Breast epithelium (tissue), 4 donors: ENCODE measurements at regions not wholly inside any gene's neighbourhood (a gene's known extent, or its start where the extent isn't known, plus 50 kb on each side); places are given as distances from the start of the nearest gene placed in this dataset.

ENCODE experiments used
- DNase-seq, 2 donors: peaks; one replicate each; pipeline ENCODE4 v3.0.0-alpha.2; 2019; ENCODE audit warnings: low spot score in 2 of 2
- H3K27ac ChIP-seq, 2 donors: fragments of 200-600 bp; sonication (generic) in 1 of 2; one replicate each; pipeline ENCODE4 v1.5.1; 2016 to 2019; ENCODE audit warnings: mild to moderate bottlenecking in 1 of 2
- H3K27me3 ChIP-seq, 2 donors: fragments of 200-600 bp; sonication (generic) in 1 of 2; one replicate each; pipeline versions ENCODE4 v1.5.1 to v1.6.0; 2017 to 2019; ENCODE audit warnings: control low read depth in 1 of 2, mild to moderate bottlenecking in 1 of 2
- H3K36me3 ChIP-seq: fragments of 200-600 bp; one replicate; pipeline ENCODE4 v1.5.1; 2019
- H3K4me1 ChIP-seq, 2 donors: fragments of 200-600 bp; sonication (generic); one replicate each; pipeline ENCODE4 v1.5.1; 2016 to 2019; ENCODE audit warnings: control low read depth in 1 of 2
- H3K4me3 ChIP-seq, 3 donors: fragments of 200-600 bp; sonication (generic); 1 replicate in 2 of 3; 2 replicates in 1 of 3; pipeline ENCODE4 v1.5.1; 2016 to 2019; ENCODE audit warnings: mild to moderate bottlenecking in 3 of 3, moderate library complexity in 2 of 3
- H3K9me3 ChIP-seq, 2 donors: fragments of 200-600 bp; sonication (generic) in 1 of 2; one replicate each; pipeline ENCODE4 v1.5.1; 2016 to 2019; ENCODE audit warnings: control low read depth in 1 of 2
- CTCF ChIP-seq, 3 donors: fragments of 450-650 bp; IDR thresholded peaks; one replicate each; pipeline ENCODE4 v1.5.1; 2016 to 2017; ENCODE audit warnings: antibody characterized with exemption in 3 of 3, mild to moderate bottlenecking in 3 of 3, moderate library complexity in 3 of 3
- POLR2A ChIP-seq: fragments of 450-650 bp; IDR thresholded peaks from one replicate; pipeline ENCODE4 v1.6.1; 2016; ENCODE audit warnings: antibody characterized with exemption, mild to moderate bottlenecking, moderate library complexity
- POLR2AphosphoS5 ChIP-seq, 3 donors: sonication (generic); formaldehyde crosslinking; IDR thresholded peaks; one replicate each; pipeline ENCODE4 v1.6.1; 2017; ENCODE audit warnings: antibody characterized with exemption in 3 of 3
- intact Hi-C: fragments of 100-400 bp; cut with DNase I; formaldehyde crosslinking; loops from one replicate; pipeline ENCODE4 v1.15.1; 2023; ENCODE audit warnings: low total_unique reads

GRCh38 chr5:40360685-40361084, 319.0 kb upstream of the PTGER4 start:
- Histone ChIP-seq H3K4me1 (no peaks in the 10 kb centered on the region), H3K4me3 (no peak overlapping the region), H3K36me3 (no peaks in the 10 kb centered on the region), H3K27me3 (no peaks in the 10 kb centered on the region), H3K9me3 (no peaks in the 10 kb centered on the region), H3K27ac (no peak overlapping the region)
- no peak for DNase-seq
- intact Hi-C loops, result no loop called here
- TF ChIP-seq POLR2A, result no peak
- TF ChIP-seq POLR2AphosphoS5 (IDR thresholded peaks at IDR 0.05), result no peak
- no peak for TF ChIP-seq CTCF (IDR thresholded peaks at IDR 0.05)

- Histone ChIP-seq H3K4me3 (no peak overlapping the region), H3K9me3 (no peaks in the 10 kb centered on the region), H3K4me1 (no peaks in the 10 kb centered on the region), H3K36me3 (no peaks in the 10 kb centered on the region), H3K27ac (no peak overlapping the region), H3K27me3 (no peaks in the 10 kb centered on the region)
- TF ChIP-seq POLR2A (no peak), CTCF (IDR thresholded peaks at IDR 0.05) (no peak), POLR2AphosphoS5 (IDR thresholded peaks at IDR 0.05) (no peak)
- intact Hi-C loops, result no loop called here
- DNase-seq, result no peak
These were observed 319.9 kb upstream of the PTGER4 start for GRCh38 chr5:40359832-40360231.

GRCh38 chr5:40359093-40359492, 320.6 kb upstream of the PTGER4 start:
- no peaks in the 10 kb centered on the region for H3K9me3 ChIP-seq
- no peak overlapping the region for H3K27ac ChIP-seq
- intact Hi-C loops, result no loop called here
- TF ChIP-seq CTCF (IDR thresholded peaks at IDR 0.05) (no peak), POLR2A (no peak), POLR2AphosphoS5 (IDR thresholded peaks at IDR 0.05) (no peak)
- H3K27me3 ChIP-seq, result no peaks in the 10 kb centered on the region
- H3K4me3 ChIP-seq, result no peak overlapping the region
- no peaks in the 10 kb centered on the region for H3K4me1 ChIP-seq
- no peak for DNase-seq
- no peaks in the 10 kb centered on the region for H3K36me3 ChIP-seq

- Histone ChIP-seq H3K9me3 (no peaks in the 10 kb centered on the region), H3K27me3 (no peaks in the 10 kb centered on the region), H3K36me3 (no peaks in the 10 kb centered on the region), H3K27ac (no peak overlapping the region), H3K4me3 (no peak overlapping the region), H3K4me1 (no peaks in the 10 kb centered on the region)
- intact Hi-C loops, result no loop called here
- DNase-seq, result no peak
- TF ChIP-seq CTCF (IDR thresholded peaks at IDR 0.05) (no peak), POLR2AphosphoS5 (IDR thresholded peaks at IDR 0.05) (no peak)
These were observed 323.5 kb upstream of the PTGER4 start for GRCh38 chr5:40356248-40356647.

GRCh38 chr5:40355846-40356245, 323.9 kb upstream of the PTGER4 start:
- intact Hi-C loops, result no loop called here
- no peak for DNase-seq
- TF ChIP-seq CTCF (IDR thresholded peaks at IDR 0.05), result no peak
- TF ChIP-seq POLR2AphosphoS5 (IDR thresholded peaks at IDR 0.05), result no peak
- no peak for TF ChIP-seq POLR2A
- Histone ChIP-seq H3K4me1 (no peaks in the 10 kb centered on the region), H3K27me3 (no peaks in the 10 kb centered on the region), H3K36me3 (no peaks in the 10 kb centered on the region), H3K4me3 (no peak overlapping the region), H3K27ac (no peak overlapping the region), H3K9me3 (no peaks in the 10 kb centered on the region)
